ENCODE measurements at regions not wholly inside any gene's neighbourhood (a gene's known extent, or its start where the extent isn't known, plus 50 kb on each side); places are given as distances from the start of the nearest gene placed in this dataset.
"Not testable (repeated sequence)": the region's sequence is repeated elsewhere in the genome, so short reads cannot be mapped to it uniquely, and the experiment has no call there.

DNA sequence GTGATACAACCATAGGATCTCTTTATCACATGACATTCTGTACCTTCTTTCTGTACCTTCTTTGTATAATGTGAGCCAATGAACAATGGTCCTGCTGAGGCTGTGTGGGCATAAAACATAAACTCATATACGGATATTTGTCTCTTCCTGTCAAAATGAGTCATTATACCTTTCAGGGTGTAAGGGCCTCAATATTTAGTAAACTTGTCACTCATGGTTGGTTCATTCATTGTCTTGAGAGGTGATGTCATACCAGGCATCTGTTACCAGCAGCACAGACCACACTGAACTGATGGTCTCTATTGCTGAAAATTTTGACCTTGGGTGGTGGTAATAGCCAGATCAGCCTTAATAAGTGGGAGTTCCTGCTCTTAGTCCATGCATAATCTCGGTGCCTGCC is 287.6 kb upstream of the TPK1 start:
- DNase-seq (ENCODE audit: insufficient read length, low spot score) (no peak), FAIRE-seq (no peak)
- no peak for TF ChIP-seq POLR2A (IDR thresholded peaks at IDR 0.05; ENCODE audit: low read depth, low read length)

DNA sequence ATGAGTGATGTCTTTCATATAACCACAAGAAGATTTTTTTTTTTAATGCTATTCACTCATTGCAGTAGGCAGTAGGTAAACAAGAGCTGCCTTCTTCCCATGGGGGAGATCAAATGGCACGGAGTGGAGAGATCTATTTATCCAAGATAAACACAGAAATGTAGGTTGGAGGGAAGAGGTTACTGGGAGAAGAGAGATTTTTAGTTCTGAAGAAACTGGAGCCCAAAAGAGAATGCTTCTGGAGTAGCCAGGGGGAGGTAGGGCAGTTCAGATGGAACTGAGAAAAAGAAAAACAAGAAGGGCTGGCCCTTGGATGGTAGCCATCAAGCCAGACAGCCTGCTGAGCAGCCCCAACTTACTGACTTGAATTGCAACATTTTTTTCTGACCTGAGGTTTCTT is 270.1 kb upstream of the TPK1 start:
- no peak for TF ChIP-seq POLR2A (IDR thresholded peaks at IDR 0.05; ENCODE audit: low read depth, low read length)
- FAIRE-seq (no peak), DNase-seq (ENCODE audit: insufficient read length, low spot score) (no peak)

DNA sequence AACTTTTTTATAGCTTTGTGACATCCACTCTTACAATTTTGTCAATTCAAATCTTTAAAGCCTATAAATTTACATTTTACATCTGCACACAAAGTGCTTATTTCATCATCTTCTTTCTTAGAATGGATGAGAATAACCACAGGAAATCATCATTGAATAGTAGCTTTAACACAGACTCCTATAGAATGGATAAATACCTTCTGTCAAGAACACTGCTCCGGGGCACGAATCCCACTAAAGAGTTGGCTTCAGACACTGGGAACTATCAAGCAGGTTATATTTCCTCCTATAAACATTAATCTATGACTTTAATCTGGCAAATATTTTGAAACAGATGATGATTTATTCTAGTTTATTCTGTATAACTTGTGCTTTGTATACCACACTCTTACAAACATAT is 269.7 kb upstream of the TPK1 start:
- FAIRE-seq (no peak), DNase-seq (ENCODE audit: insufficient read length, low spot score) (no peak)
- no peak for TF ChIP-seq POLR2A (IDR thresholded peaks at IDR 0.05; ENCODE audit: low read depth, low read length)

DNA sequence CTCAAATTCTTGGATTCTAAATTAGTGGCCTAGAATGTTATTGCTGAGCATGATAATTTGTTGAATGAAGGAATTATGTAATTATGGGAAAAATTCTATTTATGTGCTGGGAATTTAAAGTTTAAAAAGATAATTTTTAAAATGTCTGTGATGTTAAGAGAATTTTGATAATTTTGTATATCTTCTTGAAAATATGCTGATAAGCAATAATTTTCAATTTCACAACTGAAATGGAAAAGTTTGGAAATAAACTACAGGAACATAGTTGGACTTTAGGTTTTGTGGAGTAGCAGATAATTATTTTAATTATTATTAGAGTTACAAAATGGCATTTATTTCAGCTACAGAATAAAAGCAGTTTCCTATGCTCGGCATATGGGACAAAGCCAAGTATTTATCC is 268.5 kb upstream of the TPK1 start:
- TF ChIP-seq POLR2A (IDR thresholded peaks at IDR 0.05; ENCODE audit: low read depth, low read length), result no peak
- no peak for FAIRE-seq

DNA sequence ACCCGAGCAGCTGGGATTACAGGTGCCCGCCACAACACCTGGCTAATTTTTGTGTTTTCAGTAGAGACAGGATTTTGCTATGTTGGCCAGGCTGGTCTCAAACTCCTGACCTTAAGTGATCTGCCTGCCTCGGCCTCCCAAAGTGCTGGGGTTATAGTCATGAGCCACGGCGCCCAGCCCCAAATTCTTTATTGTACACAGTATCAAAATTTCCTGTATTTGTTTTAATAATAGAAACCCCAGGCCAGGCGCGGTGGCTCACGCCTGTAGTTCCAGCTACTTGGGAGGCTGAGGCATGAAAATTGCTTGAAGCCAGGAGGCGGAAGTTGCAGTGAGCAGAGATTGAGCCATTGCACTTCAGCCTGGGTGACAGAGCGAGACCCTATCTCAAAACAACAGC is 266.3 kb upstream of the TPK1 start:
- FAIRE-seq; DNase-seq (ENCODE audit: insufficient read length, low spot score): not testable (repeated sequence)

More for the DNA sequence above, 268.5 kb upstream of the TPK1 start:
- no peak for DNase-seq (ENCODE audit: insufficient read length, low spot score)

DNA sequence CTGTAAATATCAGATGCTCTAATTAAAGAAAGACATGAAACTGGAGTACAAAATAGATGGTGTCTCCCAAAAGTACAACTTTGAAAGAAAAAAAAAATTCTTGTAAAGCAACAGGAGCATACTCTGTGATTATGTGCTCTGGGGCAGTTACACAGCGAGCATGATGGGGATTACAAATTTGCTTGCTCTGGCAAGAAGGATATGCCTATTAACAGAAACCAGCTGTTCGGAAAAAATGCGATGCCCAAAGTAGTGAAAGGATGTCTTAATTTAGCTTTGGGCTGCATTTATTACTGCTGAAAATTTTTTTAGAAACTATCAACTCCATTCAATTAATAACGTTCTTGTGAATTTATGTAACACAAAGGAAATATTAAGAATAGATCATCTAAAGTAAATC is 256.9 kb upstream of the TPK1 start:
- no peak for TF ChIP-seq POLR2A (IDR thresholded peaks at IDR 0.05; ENCODE audit: low read depth, low read length)
- FAIRE-seq (no peak), DNase-seq (ENCODE audit: insufficient read length, low spot score) (no peak)

DNA sequence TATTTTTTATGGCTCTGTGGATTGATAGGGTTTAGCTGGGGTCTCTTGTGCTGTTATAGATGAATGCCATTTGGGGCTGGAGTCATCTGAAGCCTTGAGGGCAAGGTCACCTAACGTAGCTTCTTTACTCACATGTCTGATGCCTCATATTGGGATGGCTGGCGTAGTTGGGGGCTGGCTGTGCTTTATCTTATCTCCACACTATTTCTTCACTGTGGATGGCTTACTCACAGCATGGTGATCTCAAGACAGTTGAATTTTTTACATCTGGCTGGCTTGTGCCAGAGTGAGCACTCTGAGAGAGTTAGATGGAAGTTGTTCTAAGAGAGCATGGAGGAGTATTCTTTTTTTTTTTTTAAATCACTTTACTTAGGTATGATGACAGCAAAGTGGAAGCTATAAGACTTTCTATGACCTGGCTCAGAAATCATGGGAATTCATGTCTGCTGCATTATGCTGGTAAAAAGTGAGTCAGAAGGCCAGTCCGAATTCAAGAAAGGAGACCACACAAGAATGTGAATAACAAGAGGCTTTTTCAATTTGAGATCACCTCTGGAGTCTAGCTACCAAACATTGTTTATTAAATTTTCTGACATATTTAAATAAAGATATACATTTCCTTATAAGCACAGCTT is 252.4 kb upstream of the TPK1 start:
- no peak for FAIRE-seq
- no peak for TF ChIP-seq POLR2A (IDR thresholded peaks at IDR 0.05; ENCODE audit: low read depth, low read length)
- no peak for DNase-seq (ENCODE audit: insufficient read length, low spot score)

DNA sequence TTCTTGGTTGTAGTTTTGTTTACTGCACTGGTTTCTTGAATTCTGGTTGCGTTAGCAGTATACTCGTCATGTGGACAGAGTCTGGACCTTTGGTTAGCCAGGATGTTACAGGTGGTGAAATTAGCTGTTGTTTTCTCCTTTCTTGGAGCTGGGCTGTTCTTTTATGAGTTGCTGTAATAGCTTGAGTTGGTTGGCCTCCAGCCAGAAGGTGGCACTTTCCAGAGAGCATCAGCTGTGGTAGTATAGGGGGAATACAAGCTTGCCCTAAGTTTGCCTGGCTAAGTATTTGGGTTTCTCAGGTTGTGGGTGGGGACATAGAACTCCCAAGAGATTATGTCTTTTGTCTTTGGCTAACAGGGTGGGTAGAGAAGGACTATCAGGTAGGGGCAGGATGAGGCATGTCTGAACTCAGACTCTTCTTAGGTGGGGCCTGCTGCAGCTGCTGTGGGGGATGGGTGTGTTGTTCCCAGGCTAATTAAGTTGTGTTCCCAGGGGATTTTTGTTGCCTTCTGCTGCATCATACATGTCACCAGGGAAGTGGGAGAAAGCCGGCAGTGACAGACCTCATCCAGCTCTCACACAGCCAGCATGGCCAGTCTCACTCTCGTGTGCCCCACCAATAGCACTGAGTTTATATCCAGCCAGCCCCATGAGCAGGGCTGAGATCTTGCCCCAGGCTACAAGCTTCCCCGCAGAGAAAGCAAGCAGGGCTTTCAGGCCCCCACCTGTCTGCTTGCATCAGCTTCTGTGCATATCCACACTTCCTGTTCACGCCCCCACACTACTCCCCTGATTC is 246.7 kb upstream of the TPK1 start:
- DNase-seq (ENCODE audit: insufficient read length, low spot score) (no peak), FAIRE-seq (no peak)
- no peak for TF ChIP-seq POLR2A (IDR thresholded peaks at IDR 0.05; ENCODE audit: low read depth, low read length)

DNA sequence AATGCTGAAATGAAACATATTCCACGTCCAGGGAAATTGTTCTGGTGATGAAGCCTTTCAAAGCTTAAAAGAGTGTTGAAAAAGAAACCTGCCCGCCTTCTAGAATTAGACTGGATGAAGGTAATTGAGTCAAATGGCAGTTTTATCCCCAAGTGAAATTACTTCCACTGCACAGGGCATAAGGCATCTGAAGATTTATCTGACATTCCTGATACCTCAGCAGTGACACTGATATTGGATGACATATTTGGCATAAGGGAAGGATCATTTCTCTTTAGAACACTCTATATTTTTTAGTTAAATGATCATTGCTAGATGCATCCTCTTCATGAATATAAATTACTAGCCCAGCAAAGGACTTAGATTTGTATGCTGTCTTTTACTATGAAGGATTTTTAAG is 229.6 kb upstream of the TPK1 start:
- DNase-seq (ENCODE audit: insufficient read length, low spot score) (no peak), FAIRE-seq (no peak)
- TF ChIP-seq POLR2A (IDR thresholded peaks at IDR 0.05; ENCODE audit: low read depth, low read length), result no peak

DNA sequence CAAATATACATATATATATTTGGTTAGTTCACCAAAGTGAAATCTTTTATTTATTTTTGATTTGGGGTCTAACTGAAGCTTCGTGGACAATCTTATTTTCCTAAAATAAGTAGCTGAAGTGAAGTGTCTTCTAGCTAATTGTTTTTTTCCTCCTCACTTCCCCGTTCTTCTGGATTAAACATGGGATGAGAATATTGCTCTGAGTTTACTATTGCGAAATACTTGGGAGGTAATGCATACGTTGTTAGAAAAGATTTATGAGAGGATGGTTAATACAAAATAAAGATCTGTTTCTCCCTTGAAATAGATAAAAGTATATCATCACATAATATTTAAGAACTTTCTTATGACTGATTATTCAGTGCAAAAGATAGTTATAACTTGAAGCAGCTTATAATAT is 228.3 kb upstream of the TPK1 start:
- FAIRE-seq (no peak), DNase-seq (ENCODE audit: insufficient read length, low spot score) (no peak)
- TF ChIP-seq POLR2A (IDR thresholded peaks at IDR 0.05; ENCODE audit: low read depth, low read length), result no peak

DNA sequence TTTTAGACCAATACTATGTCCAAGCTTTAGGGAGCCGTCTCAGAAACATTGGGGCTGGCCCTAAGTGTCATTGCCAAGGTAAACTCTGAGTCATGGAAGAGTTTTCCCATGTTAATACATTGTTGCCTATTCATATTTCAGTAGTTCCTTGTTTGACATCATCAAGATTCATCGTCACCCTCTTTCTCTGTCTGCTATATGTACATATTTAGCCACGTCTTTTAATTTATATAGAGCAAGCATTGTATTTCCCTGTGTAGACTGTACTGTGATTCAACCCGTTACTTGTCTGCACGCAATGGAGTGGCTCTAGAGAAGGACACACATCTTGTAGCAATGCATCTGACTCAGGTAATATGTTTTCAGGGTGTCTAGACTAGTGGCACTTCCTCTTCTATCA is 217.9 kb upstream of the TPK1 start:
- FAIRE-seq (no peak), DNase-seq (ENCODE audit: insufficient read length, low spot score) (no peak)
- no peak for TF ChIP-seq POLR2A (IDR thresholded peaks at IDR 0.05; ENCODE audit: low read depth, low read length)

DNA sequence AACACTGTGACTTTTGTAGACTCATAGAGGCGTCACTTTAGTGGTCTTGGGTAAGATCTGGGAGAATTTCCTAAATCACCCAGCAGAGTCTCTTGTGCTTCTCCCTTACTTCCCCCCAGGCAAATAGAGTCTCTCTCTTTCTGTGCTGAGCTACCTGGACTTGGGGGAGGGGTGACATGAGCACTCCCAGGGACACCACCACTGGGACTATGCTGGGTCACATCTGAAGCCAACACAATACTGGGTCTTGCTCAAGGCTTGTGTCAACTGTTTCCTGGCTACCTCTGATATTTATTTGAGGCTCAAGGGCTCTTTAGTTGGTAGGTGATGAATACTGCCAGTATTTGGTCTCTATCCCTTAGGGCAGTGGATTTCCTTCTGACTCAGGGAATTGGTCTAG is 214.6 kb upstream of the TPK1 start:
- no peak for FAIRE-seq
- TF ChIP-seq POLR2A (IDR thresholded peaks at IDR 0.05; ENCODE audit: low read depth, low read length), result no peak
- DNase-seq (ENCODE audit: insufficient read length, low spot score), result no peak

DNA sequence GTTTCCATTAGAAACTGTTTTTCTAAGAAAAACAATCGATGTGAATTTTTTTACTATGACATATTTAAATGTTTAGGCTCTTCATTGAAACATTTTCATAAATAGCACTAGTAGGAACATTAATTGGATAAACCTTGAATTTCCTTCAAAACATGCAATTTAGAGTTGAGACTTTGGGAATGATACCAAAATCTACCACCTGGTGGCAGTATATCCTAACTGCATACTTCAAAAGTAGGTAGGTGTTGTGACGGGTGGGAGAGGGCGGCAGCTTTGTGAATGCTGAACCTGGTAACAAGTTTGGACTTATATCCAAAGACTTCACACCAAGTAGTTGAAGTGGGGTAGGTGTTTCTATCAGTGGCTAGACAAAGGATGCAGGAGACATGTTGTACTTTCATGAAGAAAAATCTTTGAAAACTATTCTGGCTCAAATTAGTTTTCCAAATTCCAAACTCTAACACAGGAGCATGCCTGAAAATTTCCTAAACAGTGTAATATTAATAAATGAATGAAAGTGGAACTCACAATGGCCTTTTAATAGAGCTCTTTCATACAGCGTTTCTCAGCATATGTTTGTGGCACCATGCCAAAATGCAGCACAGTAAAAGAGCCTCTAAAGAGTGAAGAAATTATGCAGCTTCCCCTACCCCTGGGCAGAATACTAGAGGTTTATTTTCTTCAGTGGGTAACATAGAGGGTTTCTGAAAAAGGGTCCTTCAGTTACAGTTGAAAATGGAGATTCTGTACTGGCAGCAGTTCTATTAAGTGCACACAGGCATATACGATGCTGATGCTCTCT is 201.0 kb upstream of the TPK1 start:
- FAIRE-seq, result peak; percentile 75
- DNase-seq (ENCODE audit: insufficient read length, low spot score), result no peak
- TF ChIP-seq POLR2A (IDR thresholded peaks at IDR 0.05; ENCODE audit: low read depth, low read length), result no peak

DNA sequence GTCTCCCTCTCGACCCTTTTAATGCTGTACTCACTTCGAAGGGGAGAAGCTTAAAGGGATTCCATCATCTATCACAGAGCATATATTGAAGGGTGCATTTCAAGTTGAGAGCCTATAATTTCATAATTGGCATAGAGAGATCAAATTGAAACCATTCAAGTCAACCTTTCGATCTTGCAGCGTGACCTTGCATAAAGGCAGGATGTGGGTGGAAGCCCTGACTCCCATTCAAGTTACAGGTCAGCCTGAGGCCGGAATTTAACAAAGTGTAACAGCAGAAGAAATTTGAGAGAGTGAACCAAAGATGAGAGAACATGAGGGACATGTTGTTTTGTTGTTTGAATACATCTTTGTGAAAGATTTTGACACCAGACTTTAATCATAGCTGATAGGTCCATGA is 195.3 kb upstream of the TPK1 start:
- FAIRE-seq, result no peak
- DNase-seq (ENCODE audit: insufficient read length, low spot score), result no peak

More for the DNA sequence above, 195.3 kb upstream of the TPK1 start:
- no peak for TF ChIP-seq POLR2A (IDR thresholded peaks at IDR 0.05; ENCODE audit: low read depth, low read length)

Measured in H54 (cell line).